Natural killer cell (primary cell): ENCODE measurements at regions not wholly inside any gene's neighbourhood (a gene's known extent, or its start where the extent isn't known, plus 50 kb on each side); places are given as distances from the start of the nearest gene placed in this dataset.

Experiments
- ATAC-seq, 3 donors: fragments of 150-1000 bp in 2 of 3; fragments of 200-7000 bp in 1 of 3; cut with Tn5 transposase; 1 replicate in 1 of 3; 2 replicates in 2 of 3; pipeline ENCODE4 v1.10.0; 2021; ENCODE audit warnings: mild to moderate bottlenecking in 2 of 3, moderate library complexity in 2 of 3
- DNase-seq, 2 donors: peaks; one replicate each; pipeline versions ENCODE4 v3.0.0 to v3.0.0-alpha.2; 2013 to 2021; ENCODE audit warnings: mixed read lengths in 1 of 2
- H3K27ac ChIP-seq: one replicate; pipeline ENCODE4 v1.5.1; 2013; ENCODE audit warnings: mild to moderate bottlenecking, low read length
- H3K27me3 ChIP-seq: one replicate; pipeline ENCODE4 v1.6.1; 2013; ENCODE audit warnings: low read length; ENCODE audit not compliant: control insufficient read depth, insufficient read depth
- H3K36me3 ChIP-seq: one replicate; pipeline ENCODE4 v1.6.1; 2013; ENCODE audit warnings: low read length; ENCODE audit not compliant: control insufficient read depth, insufficient read depth
- H3K4me1 ChIP-seq: one replicate; pipeline ENCODE4 v1.6.1; 2013; ENCODE audit warnings: low read length; ENCODE audit not compliant: control insufficient read depth, insufficient read depth
- H3K4me3 ChIP-seq: one replicate; pipeline ENCODE4 v1.5.1; 2013; ENCODE audit warnings: low read length
- H3K9me3 ChIP-seq: one replicate; pipeline ENCODE4 v1.6.1; 2013; ENCODE audit warnings: low read length; ENCODE audit not compliant: control insufficient read depth, insufficient read depth
- H3K27ac Mint-ChIP-seq, 2 donors: one replicate each; pipeline ENCODE4 v1.8.0; 2022; ENCODE audit warnings: mild to moderate bottlenecking in 2 of 2, mixed read lengths in 2 of 2, moderate library complexity in 1 of 2
- H3K27me3 Mint-ChIP-seq, 2 donors: one replicate each; pipeline ENCODE4 v1.8.0; 2022; ENCODE audit warnings: low read depth in 2 of 2, mixed read lengths in 2 of 2
- H3K36me3 Mint-ChIP-seq: one replicate; pipeline ENCODE4 v1.8.0; 2022; ENCODE audit warnings: mixed read lengths
- H3K4me1 Mint-ChIP-seq, 2 donors: one replicate each; pipeline ENCODE4 v1.8.0; 2022; ENCODE audit warnings: mixed read lengths in 2 of 2
- H3K4me3 Mint-ChIP-seq: one replicate; pipeline ENCODE4 v1.8.0; 2022; ENCODE audit warnings: mild to moderate bottlenecking, moderate library complexity, mixed read lengths
- H3K9me3 Mint-ChIP-seq, 2 donors: one replicate each; pipeline ENCODE4 v1.8.0; 2022; ENCODE audit warnings: mixed read lengths in 2 of 2
- CTCF ChIP-seq: fragments of 200-600 bp; IDR thresholded peaks from one replicate; pipeline ENCODE4 v1.8.0; 2022; ENCODE audit warnings: antibody characterized with exemption
- WGBS: methylation state at CpG from one replicate; pipeline ENCODE4 v1.1.7; 2013; ENCODE audit warnings: missing lambda C conversion rate; ENCODE audit not compliant: insufficient coverage; 5-methylcytosine and 5-hydroxymethylcytosine counted together
- intact Hi-C: fragments of 100-400 bp; cut with micrococcal nuclease; formaldehyde crosslinking; loops from one replicate; pipeline ENCODE4 v1.14.2; 2022

- no peak for ATAC-seq
- peaks cover 3% of the 10 kb centered on the region for H3K9me3 ChIP-seq
- no peak for DNase-seq
- no peak for TF ChIP-seq CTCF
- H3K27me3 ChIP-seq = no peaks in the 10 kb centered on the region
- no peak overlapping the region for H3K27ac ChIP-seq
- no CpG with 5 or more reads among the region's 1 CpG for WGBS
- intact Hi-C loops = no loop called here
- H3K4me3 Mint-ChIP-seq = no peak overlapping the region
- no peaks in the 10 kb centered on the region for H3K36me3 ChIP-seq
- peaks cover 8 to 14% of the 10 kb centered on the region in 2 donors for H3K9me3 Mint-ChIP-seq
- no peaks in the 10 kb centered on the region for H3K4me1 Mint-ChIP-seq
- no peaks in the 10 kb centered on the region for H3K36me3 Mint-ChIP-seq
- H3K4me3 ChIP-seq = no peak overlapping the region
- H3K27me3 Mint-ChIP-seq = no peaks in the 10 kb centered on the region
- no peaks in the 10 kb centered on the region for H3K4me1 ChIP-seq
- no peak overlapping the region for H3K27ac Mint-ChIP-seq
Measured at GRCh38 chr18:42611134-42611533, 504.4 kb downstream of the RIT2 start.

- Histone ChIP-seq H3K27me3 (no peaks in the 10 kb centered on the region), H3K4me1 (no peaks in the 10 kb centered on the region), H3K4me3 (no peak overlapping the region), H3K9me3 (no peaks in the 10 kb centered on the region), H3K27ac (no peak overlapping the region), H3K36me3 (no peaks in the 10 kb centered on the region)
- Mint-ChIP-seq H3K4me3 (no peak overlapping the region), H3K27ac (no peak overlapping the region), H3K9me3 (peaks cover 9 to 11% of the 10 kb centered on the region in 2 donors), H3K36me3 (no peaks in the 10 kb centered on the region), H3K27me3 (no peaks in the 10 kb centered on the region), H3K4me1 (no peaks in the 10 kb centered on the region)
- ATAC-seq = no peak
- WGBS = 91% methylated on average over 1 of the region's 2 CpGs
- no peak for TF ChIP-seq CTCF
- intact Hi-C loops = no loop called here
- DNase-seq = no peak
Measured at GRCh38 chr18:42614619-42615293, 500.7 kb downstream of the RIT2 start.

- WGBS = 65% methylated on average over 2 of the region's 3 CpGs
- H3K27me3 ChIP-seq = no peaks in the 10 kb centered on the region
- no peak overlapping the region for H3K4me3 Mint-ChIP-seq
- H3K36me3 Mint-ChIP-seq = no peaks in the 10 kb centered on the region
- H3K9me3 ChIP-seq = no peaks in the 10 kb centered on the region
- no peaks in the 10 kb centered on the region for H3K27me3 Mint-ChIP-seq
- H3K4me3 ChIP-seq = no peak overlapping the region
- no peak overlapping the region for H3K27ac ChIP-seq
- H3K9me3 Mint-ChIP-seq = peaks cover 9 to 10% of the 10 kb centered on the region in 2 donors
- ATAC-seq (no peak), DNase-seq (no peak)
- no peak for TF ChIP-seq CTCF
- intact Hi-C loops = no loop called here
- no peaks in the 10 kb centered on the region for H3K4me1 ChIP-seq
- no peak overlapping the region for H3K27ac Mint-ChIP-seq
- H3K36me3 ChIP-seq = no peaks in the 10 kb centered on the region
- H3K4me1 Mint-ChIP-seq = no peaks in the 10 kb centered on the region
Measured at GRCh38 chr18:42617221-42617620, 498.3 kb downstream of the RIT2 start.

- ATAC-seq = no peak
- Histone ChIP-seq H3K4me3 (no peak overlapping the region), H3K27ac (no peak overlapping the region), H3K27me3 (no peaks in the 10 kb centered on the region), H3K9me3 (no peaks in the 10 kb centered on the region), H3K36me3 (no peaks in the 10 kb centered on the region), H3K4me1 (no peaks in the 10 kb centered on the region)
- WGBS = no CpG with 5 or more reads among the region's 1 CpG
- DNase-seq = no peak
- Mint-ChIP-seq H3K4me1 (no peaks in the 10 kb centered on the region), H3K4me3 (no peak overlapping the region), H3K36me3 (no peaks in the 10 kb centered on the region), H3K9me3 (peaks cover 9% of the 10 kb centered on the region in 2 donors), H3K27ac (no peak overlapping the region), H3K27me3 (no peaks in the 10 kb centered on the region)
- intact Hi-C loops = no loop called here
- no peak for TF ChIP-seq CTCF
Measured at GRCh38 chr18:42619771-42620170, 495.7 kb downstream of the RIT2 start.
